B cell (primary cell): ENCODE measurements at regions not wholly inside any gene's neighbourhood (a gene's known extent, or its start where the extent isn't known, plus 50 kb on each side); places are given as distances from the start of the nearest gene placed in this dataset.

ENCODE experiments used
- ATAC-seq: fragments of 200-7000 bp; cut with Tn5 transposase; one replicate; pipeline ENCODE4 v1.10.0; 2021; ENCODE audit warnings: low read depth, mild to moderate bottlenecking, moderate number of reproducible peaks, moderate library complexity
- CTCF ChIA-PET: fragments of 350-600 bp; sonication (Branson Sonifier 250); formaldehyde crosslinking; loops from one replicate; lab custom pipeline; 2021; ENCODE audit warnings: antibody characterized with exemption, inconsistent platforms; lab: Charles Lee
- POLR2A ChIA-PET: fragments of 350-600 bp; sonication (Branson Sonifier 250); formaldehyde crosslinking; loops from one replicate; lab custom pipeline; 2021; ENCODE audit warnings: antibody characterized with exemption; lab: Charles Lee
- DNase-seq: peaks from one replicate; pipeline ENCODE4 v3.0.0; 2013
- H2AFZ ChIP-seq: 2 replicates; pipeline ENCODE4 v1.6.1; 2012; ENCODE audit warnings: mild to moderate bottlenecking, low read depth, low read length; ENCODE audit not compliant: insufficient read depth, poor library complexity, severe bottlenecking
- H3K27ac ChIP-seq, 2 donors: 1 replicate in 1 of 2; 2 replicates in 1 of 2; pipeline ENCODE4 v1.5.1; 2012 to 2013; ENCODE audit warnings: low read length in 2 of 2, mild to moderate bottlenecking in 2 of 2, moderate library complexity in 1 of 2
- H3K27me3 ChIP-seq, 4 experiments: fragments of 200-600 bp in 1 of 4; sonication (generic) in 1 of 4; replicated peaks in 1 of 4; 1 replicate in 2 of 4; 2 replicates in 2 of 4; pipeline versions ENCODE4 v1.6.1 to v1.7.0; 2013 to 2016; ENCODE audit warnings: low read length in 3 of 4, mild to moderate bottlenecking in 2 of 4, mixed read lengths in 1 of 4, moderate library complexity in 1 of 4; ENCODE audit not compliant: insufficient read depth in 4 of 4, control insufficient read depth in 3 of 4; ENCODE audit errors: control extremely low read depth in 1 of 4
- H3K36me3 ChIP-seq, 2 experiments: replicated peaks in 1 of 2; 1 replicate in 1 of 2; 2 replicates in 1 of 2; pipeline versions ENCODE4 v1.6.1 to v1.7.1; 2013; ENCODE audit warnings: low read length in 1 of 2; ENCODE audit not compliant: insufficient read depth in 2 of 2, control insufficient read depth in 1 of 2; ENCODE audit errors: control extremely low read depth in 1 of 2, extremely low read depth in 1 of 2
- H3K4me1 ChIP-seq, 2 donors: fragments of 200-600 bp in 1 of 2; sonication (generic) in 1 of 2; 1 replicate in 1 of 2; 2 replicates in 1 of 2; pipeline versions ENCODE4 v1.5.1 to v1.6.1; 2013 to 2017; ENCODE audit warnings: low read length in 2 of 2; ENCODE audit not compliant: control insufficient read depth in 2 of 2, insufficient read depth in 2 of 2
- H3K4me2 ChIP-seq: replicated peaks from 2 replicates; pipeline ENCODE3; 2012; ENCODE audit warnings: mild to moderate bottlenecking, low read depth, low read length; ENCODE audit not compliant: poor library complexity, severe bottlenecking
- H3K4me3 ChIP-seq, 5 experiments: fragments of 200-600 bp in 1 of 5; sonication (generic) in 1 of 5; 1 replicate in 3 of 5; 2 replicates in 2 of 5; pipeline versions ENCODE4 v1.5.1 to v1.7.0; 2011 to 2016; ENCODE audit warnings: low read length in 4 of 5, mild to moderate bottlenecking in 4 of 5, low read depth in 2 of 5, control low read depth in 1 of 5, moderate library complexity in 1 of 5; ENCODE audit not compliant: insufficient read depth in 1 of 5; ENCODE audit errors: control extremely low read depth in 1 of 5, extremely low read depth in 1 of 5
- H3K79me2 ChIP-seq: fragments of 200-600 bp; sonication (generic); one replicate; pipeline ENCODE4 v1.6.0; 2016; ENCODE audit warnings: low read length; ENCODE audit not compliant: control insufficient read depth, insufficient read depth
- H3K9ac ChIP-seq: fragments of 200-600 bp; sonication (generic); 2 replicates; pipeline ENCODE4 v1.6.1; 2017; ENCODE audit warnings: mild to moderate bottlenecking, low read length, moderate library complexity
- H3K9me3 ChIP-seq, 3 donors: one replicate each; pipeline versions ENCODE4 v1.6.1 to v1.7.1; 2013; ENCODE audit warnings: low read length in 2 of 3; ENCODE audit not compliant: control insufficient read depth in 2 of 3, insufficient read depth in 1 of 3; ENCODE audit errors: control extremely low read depth in 1 of 3
- H4K20me1 ChIP-seq: 2 replicates; pipeline ENCODE4 v1.6.0; 2012; ENCODE audit warnings: mild to moderate bottlenecking, low read length; ENCODE audit not compliant: insufficient read depth, control insufficient read depth, poor library complexity, severe bottlenecking
- H3K27ac Mint-ChIP-seq: one replicate; pipeline ENCODE4 v1.8.0; 2021; ENCODE audit warnings: mixed read lengths
- H3K27me3 Mint-ChIP-seq: one replicate; pipeline ENCODE4 v1.8.0; 2021; ENCODE audit warnings: mixed read lengths
- H3K4me1 Mint-ChIP-seq: one replicate; pipeline ENCODE4 v1.8.0; 2021; ENCODE audit warnings: mixed read lengths
- H3K4me3 Mint-ChIP-seq: one replicate; pipeline ENCODE4 v1.8.0; 2021; ENCODE audit warnings: mixed read lengths
- H3K9me3 Mint-ChIP-seq: one replicate; pipeline ENCODE4 v1.8.0; 2022; ENCODE audit warnings: mixed read lengths; ENCODE audit not compliant: insufficient read depth
- EZH2 ChIP-seq: IDR thresholded peaks from 2 replicates; pipeline ENCODE4 v1.6.1; 2012; ENCODE audit warnings: borderline replicate concordance, low read depth, mild to moderate bottlenecking, moderate library complexity, low read length; ENCODE audit not compliant: insufficient read depth, poor library complexity, severe bottlenecking
- WGBS: methylation state at CpG from one replicate; pipeline ENCODE4 v1.1.5; 2013; ENCODE audit warnings: missing lambda C conversion rate; ENCODE audit not compliant: insufficient coverage; 5-methylcytosine and 5-hydroxymethylcytosine counted together
- intact Hi-C: fragments of 100-400 bp; cut with micrococcal nuclease; formaldehyde crosslinking; loops from one replicate; pipeline ENCODE4 v1.10.0; 2022
- TF ChIP-seq, protein P1 (sequence below): fragments of 200-600 bp; IDR thresholded peaks from one replicate; pipeline ENCODE4 v1.8.0; 2022; ENCODE audit warnings: antibody characterized with exemption, mild to moderate bottlenecking

DNA sequence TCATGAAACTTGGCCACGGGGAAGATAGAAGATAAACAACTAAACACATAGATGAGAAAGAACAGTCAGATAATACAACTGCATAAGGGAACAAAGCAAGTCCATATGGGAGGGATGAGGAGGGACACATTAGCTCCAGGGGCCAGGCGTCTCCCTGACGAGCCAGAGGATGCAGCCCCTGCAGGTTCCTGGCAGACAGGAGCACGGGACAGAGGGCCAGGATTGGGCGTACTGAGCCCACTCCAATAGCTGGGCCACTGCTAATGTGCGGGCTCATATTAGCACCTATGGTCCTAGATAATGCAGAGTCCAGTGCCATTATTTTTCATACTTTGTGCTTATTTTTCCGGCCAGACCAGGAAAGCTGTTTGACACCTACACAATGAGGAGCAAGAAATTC lies 182.9 kb downstream of the ANKRD60 start:
- Histone ChIP-seq H3K27ac (no peak overlapping the region), H3K9me3 (peaks cover 0 to 1% (median 0%) of the 10 kb centered on the region in 3 donors), H3K9ac (no peak overlapping the region), H3K79me2 (no peaks in the 10 kb centered on the region), H2AFZ (no peak overlapping the region), H3K4me2 (no peak overlapping the region), H3K4me1 (no peaks in the 10 kb centered on the region), H3K4me3 (no peak overlapping the region), H3K36me3 (no peaks in the 10 kb centered on the region), H4K20me1 (no peaks in the 10 kb centered on the region), H3K27me3 (no peaks in the 10 kb centered on the region)
- TF ChIP-seq, protein P1, sequence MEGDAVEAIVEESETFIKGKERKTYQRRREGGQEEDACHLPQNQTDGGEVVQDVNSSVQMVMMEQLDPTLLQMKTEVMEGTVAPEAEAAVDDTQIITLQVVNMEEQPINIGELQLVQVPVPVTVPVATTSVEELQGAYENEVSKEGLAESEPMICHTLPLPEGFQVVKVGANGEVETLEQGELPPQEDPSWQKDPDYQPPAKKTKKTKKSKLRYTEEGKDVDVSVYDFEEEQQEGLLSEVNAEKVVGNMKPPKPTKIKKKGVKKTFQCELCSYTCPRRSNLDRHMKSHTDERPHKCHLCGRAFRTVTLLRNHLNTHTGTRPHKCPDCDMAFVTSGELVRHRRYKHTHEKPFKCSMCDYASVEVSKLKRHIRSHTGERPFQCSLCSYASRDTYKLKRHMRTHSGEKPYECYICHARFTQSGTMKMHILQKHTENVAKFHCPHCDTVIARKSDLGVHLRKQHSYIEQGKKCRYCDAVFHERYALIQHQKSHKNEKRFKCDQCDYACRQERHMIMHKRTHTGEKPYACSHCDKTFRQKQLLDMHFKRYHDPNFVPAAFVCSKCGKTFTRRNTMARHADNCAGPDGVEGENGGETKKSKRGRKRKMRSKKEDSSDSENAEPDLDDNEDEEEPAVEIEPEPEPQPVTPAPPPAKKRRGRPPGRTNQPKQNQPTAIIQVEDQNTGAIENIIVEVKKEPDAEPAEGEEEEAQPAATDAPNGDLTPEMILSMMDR: no peak
- TF ChIP-seq EZH2: no peak
- ChIA-PET POLR2A (no interaction called here), CTCF (no interaction called here)
- peaks cover 3% of the 10 kb centered on the region for H3K9me3 Mint-ChIP-seq
- H3K27ac Mint-ChIP-seq: no peak overlapping the region
- no peak overlapping the region for H3K4me3 Mint-ChIP-seq
- DNase-seq (no peak), ATAC-seq (no peak)
- intact Hi-C loops: no loop called here
- WGBS: 94% methylated on average over 5 of the region's 7 CpGs
- no peaks in the 10 kb centered on the region for H3K4me1 Mint-ChIP-seq
- peaks cover 26% of the 10 kb centered on the region for H3K27me3 Mint-ChIP-seq

DNA sequence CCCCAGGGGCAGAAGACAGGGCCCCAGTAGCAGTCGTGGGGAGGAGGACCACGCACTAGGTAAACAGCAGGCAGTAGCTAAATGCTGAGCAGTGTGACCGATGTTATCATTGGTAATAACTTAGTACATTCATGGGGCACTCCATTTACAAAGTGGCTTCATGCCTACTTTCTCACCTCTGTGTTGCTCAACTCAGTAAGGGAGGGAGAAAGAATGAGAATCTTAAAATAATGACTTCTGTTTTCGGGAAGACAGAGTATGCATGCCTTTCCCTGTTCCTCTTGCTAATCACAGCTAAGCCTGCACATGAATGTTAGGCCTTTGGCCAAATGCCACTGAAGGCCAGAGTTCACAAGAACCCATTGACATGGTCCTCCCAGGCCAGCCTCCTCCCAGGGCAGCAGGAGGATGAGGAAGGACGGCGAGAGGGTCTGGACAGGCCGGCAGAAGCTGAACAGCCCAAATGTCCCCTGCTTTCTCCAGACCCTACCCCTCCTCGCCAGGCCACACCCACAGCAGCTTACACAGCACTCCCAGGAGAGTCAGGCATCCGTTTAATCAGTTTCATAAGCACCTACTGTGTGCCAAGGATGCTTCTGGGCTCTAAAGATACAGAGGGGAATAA lies 183.4 kb downstream of the ANKRD60 start:
- POLR2A ChIA-PET: no interaction called here
- Histone ChIP-seq H3K4me2 (no peak overlapping the region), H3K36me3 (no peaks in the 10 kb centered on the region), H3K4me3 (no peak overlapping the region), H3K27ac (no peak overlapping the region), H3K4me1 (no peaks in the 10 kb centered on the region), H3K9me3 (no peaks in the 10 kb centered on the region), H3K9ac (no peak overlapping the region), H3K27me3 (no peaks in the 10 kb centered on the region), H3K79me2 (no peaks in the 10 kb centered on the region), H2AFZ (no peak overlapping the region), H4K20me1 (no peaks in the 10 kb centered on the region)
- Mint-ChIP-seq H3K27ac (no peak overlapping the region), H3K4me3 (no peak overlapping the region), H3K9me3 (peaks cover 3% of the 10 kb centered on the region), H3K4me1 (no peaks in the 10 kb centered on the region), H3K27me3 (peaks cover 26% of the 10 kb centered on the region)
- TF ChIP-seq, protein P1: no peak
- TF ChIP-seq EZH2: no peak
- intact Hi-C loops: no loop called here
- ATAC-seq (no peak), DNase-seq (no peak)
- WGBS: 75% methylated on average over 6 of the region's 9 CpGs
- CTCF ChIA-PET: no interaction called here
